ENCODE measurements at regions not wholly inside any gene's neighbourhood (a gene's known extent, or its start where the extent isn't known, plus 50 kb on each side); places are given as distances from the start of the nearest gene placed in this dataset.

DNA sequence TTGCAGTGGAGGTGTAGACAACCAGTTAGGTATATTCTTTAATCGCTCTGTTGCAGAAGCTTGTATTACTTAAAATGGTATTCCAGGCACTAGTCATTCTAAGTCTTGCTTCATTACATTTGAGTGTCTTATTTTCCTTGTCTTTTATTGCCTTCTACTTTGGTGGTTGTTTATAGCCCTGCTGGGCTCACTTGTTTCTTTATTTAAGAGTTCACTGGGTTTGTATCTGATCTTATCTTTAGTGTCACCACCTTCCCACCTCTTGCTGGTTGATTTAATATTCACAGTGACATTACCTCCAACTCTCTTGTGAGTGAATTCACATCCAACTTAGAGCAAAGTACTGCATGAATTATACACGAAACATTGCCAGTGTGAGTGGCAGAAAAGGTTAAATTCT, 83.6 kb upstream of the BNC2 start:
- no peak for DNase-seq (ENCODE audit: low spot score)
- Histone ChIP-seq H3K9me3 (ENCODE audit: low read length) (no peaks in the 10 kb centered on the region), H3K4me1 (ENCODE audit: insufficient read depth, low read length, poor library complexity, severe bottlenecking) (no peaks in the 10 kb centered on the region), H3K4me2 (ENCODE audit: low read length) (no peak overlapping the region), H2AFZ (ENCODE audit: low read length) (no peak overlapping the region), H3K27ac (ENCODE audit: low read depth, low read length, poor library complexity, severe bottlenecking) (no peak overlapping the region), H4K20me1 (ENCODE audit: insufficient read depth, low read length) (no peaks in the 10 kb centered on the region), H3K9me2 (ENCODE audit: insufficient read depth, low read length) (no peaks in the 10 kb centered on the region), H3K4me3 (ENCODE audit: low read depth, low read length, poor library complexity, severe bottlenecking) (no peak overlapping the region), H3K36me3 (ENCODE audit: insufficient read depth, low read length) (no peaks in the 10 kb centered on the region), H3K79me2 (ENCODE audit: insufficient read depth, low read depth, low read length) (no peaks in the 10 kb centered on the region)
- intact Hi-C loops (cut with micrococcal nuclease; ENCODE audit: unreplicated experiment), result no loop called here
- CTCF ChIA-PET (ENCODE audit: unreplicated experiment), result no interaction called here
- BruUV-seq (replicated peaks), result no TSS peak
- POLR2A ChIA-PET, result no interaction called here
- TF ChIP-seq CTCF (conservative IDR thresholded peaks at IDR 0.05; ENCODE audit: low read length) (no peak), EZH2phosphoT487 (IDR thresholded peaks at IDR 0.05; ENCODE audit: borderline replicate concordance, low read depth, low read length) (no peak)

DNA sequence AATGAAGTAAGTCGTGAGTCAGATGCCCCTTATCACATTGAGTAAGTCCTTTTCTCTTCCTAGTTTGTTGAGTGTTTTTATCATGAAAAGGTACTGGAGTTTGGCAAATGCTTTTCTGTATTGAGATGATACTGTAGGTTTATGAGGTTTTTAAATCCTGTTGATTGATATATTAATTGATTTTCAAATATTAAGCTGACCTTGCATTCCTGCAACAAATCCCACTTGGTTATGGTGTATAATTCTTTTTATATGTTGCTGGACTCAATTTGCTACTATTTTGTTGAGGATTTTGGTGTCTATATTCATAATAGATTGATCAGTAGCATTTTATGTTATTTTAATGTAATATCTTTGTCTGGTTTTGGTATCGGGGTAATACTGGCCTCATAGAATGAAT, 81.0 kb upstream of the BNC2 start:
- no peaks in the 10 kb centered on the region for H3K79me2 ChIP-seq (ENCODE audit: insufficient read depth, low read depth, low read length)
- H3K9me3 ChIP-seq (ENCODE audit: low read length), result no peaks in the 10 kb centered on the region
- no peaks in the 10 kb centered on the region for H3K36me3 ChIP-seq (ENCODE audit: insufficient read depth, low read length)
- no peak overlapping the region for H3K4me3 ChIP-seq (ENCODE audit: low read depth, low read length, poor library complexity, severe bottlenecking)
- no TSS peak for BruUV-seq (replicated peaks)
- TF ChIP-seq EZH2phosphoT487 (IDR thresholded peaks at IDR 0.05; ENCODE audit: borderline replicate concordance, low read depth, low read length), result no peak
- TF ChIP-seq CTCF (conservative IDR thresholded peaks at IDR 0.05; ENCODE audit: low read length), result no peak
- H3K27ac ChIP-seq (ENCODE audit: low read depth, low read length, poor library complexity, severe bottlenecking), result no peak overlapping the region
- no peak overlapping the region for H3K4me2 ChIP-seq (ENCODE audit: low read length)
- no peak overlapping the region for H2AFZ ChIP-seq (ENCODE audit: low read length)
- H3K9me2 ChIP-seq (ENCODE audit: insufficient read depth, low read length), result no peaks in the 10 kb centered on the region
- H3K4me1 ChIP-seq (ENCODE audit: insufficient read depth, low read length, poor library complexity, severe bottlenecking), result no peaks in the 10 kb centered on the region
- no peak for DNase-seq (ENCODE audit: low spot score)
- intact Hi-C loops (cut with micrococcal nuclease; ENCODE audit: unreplicated experiment), result no loop called here
- ChIA-PET CTCF (ENCODE audit: unreplicated experiment) (no interaction called here), POLR2A (interaction anchor here (0.6 to 0.7 kb wide), 2 partner anchors 87 to 134 kb away, joined by 3 to 4 read pairs; no protein-coding TSS in a partner anchor)
- H4K20me1 ChIP-seq (ENCODE audit: insufficient read depth, low read length), result no peaks in the 10 kb centered on the region

DNA sequence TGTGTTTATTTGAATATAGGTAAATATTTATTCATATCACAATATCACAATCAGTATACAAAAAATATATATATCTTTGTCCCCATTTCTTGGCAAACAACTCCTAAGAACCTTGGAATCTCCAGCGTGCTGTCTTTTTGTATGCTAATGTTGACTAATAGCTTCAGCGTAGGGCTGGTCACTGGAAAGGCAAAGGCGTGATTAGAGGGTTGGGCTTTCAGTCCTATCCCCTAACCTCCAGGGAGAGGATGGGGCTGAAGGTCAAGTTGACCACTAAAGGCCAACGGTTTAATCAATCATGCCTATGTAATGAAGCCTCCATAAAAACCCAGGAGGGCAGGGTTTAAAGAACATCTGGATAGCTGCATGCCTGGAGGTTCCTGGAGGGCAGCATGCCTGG, 79.6 kb upstream of the BNC2 start:
- Histone ChIP-seq H3K4me2 (ENCODE audit: low read length) (no peak overlapping the region), H3K4me1 (ENCODE audit: insufficient read depth, low read length, poor library complexity, severe bottlenecking) (no peaks in the 10 kb centered on the region), H3K9me3 (ENCODE audit: low read length) (no peaks in the 10 kb centered on the region), H3K79me2 (ENCODE audit: insufficient read depth, low read depth, low read length) (no peaks in the 10 kb centered on the region), H3K9me2 (ENCODE audit: insufficient read depth, low read length) (no peaks in the 10 kb centered on the region), H3K4me3 (ENCODE audit: low read depth, low read length, poor library complexity, severe bottlenecking) (no peak overlapping the region), H4K20me1 (ENCODE audit: insufficient read depth, low read length) (no peaks in the 10 kb centered on the region), H3K36me3 (ENCODE audit: insufficient read depth, low read length) (no peaks in the 10 kb centered on the region), H2AFZ (ENCODE audit: low read length) (no peak overlapping the region), H3K27ac (ENCODE audit: low read depth, low read length, poor library complexity, severe bottlenecking) (no peak overlapping the region)
- intact Hi-C loops (cut with micrococcal nuclease; ENCODE audit: unreplicated experiment), result no loop called here
- CTCF ChIA-PET (ENCODE audit: unreplicated experiment), result no interaction called here
- POLR2A ChIA-PET, result no interaction called here
- TF ChIP-seq EZH2phosphoT487 (IDR thresholded peaks at IDR 0.05; ENCODE audit: borderline replicate concordance, low read depth, low read length), result no peak
- no peak for TF ChIP-seq CTCF (conservative IDR thresholded peaks at IDR 0.05; ENCODE audit: low read length)
- no peak for DNase-seq (ENCODE audit: low spot score)
- no TSS peak for BruUV-seq (replicated peaks)

All from OCI-LY7 (cell line).